Astrocyte of the cerebellum (primary cell): ENCODE measurements at regions not wholly inside any gene's neighbourhood (a gene's known extent, or its start where the extent isn't known, plus 50 kb on each side); places are given as distances from the start of the nearest gene placed in this dataset.

Source experiments
- DNase-seq: peaks from one replicate; pipeline ENCODE4 v3.0.0-alpha.2; 2011; ENCODE audit warnings: low read depth
- H3K4me3 ChIP-seq: 2 replicates; pipeline ENCODE4 v1.5.1; 2011; ENCODE audit warnings: mild to moderate bottlenecking, low read depth, low read length, moderate library complexity
- CTCF ChIP-seq: IDR thresholded peaks from 2 replicates; pipeline ENCODE4 v1.5.1; 2012; ENCODE audit warnings: low read length, low read depth, moderate library complexity, mild to moderate bottlenecking; ENCODE audit errors: missing control alignments
- in situ Hi-C: cut with HindIII; loops from 2 replicates; pipeline ENCODE4 v1.10.0; 2017; ENCODE audit warnings: low sequenced_read_pairs

GRCh38 chr10:42979181-42979580, 97.7 kb upstream of the RET start:
- no peak overlapping the region for H3K4me3 ChIP-seq
- in situ Hi-C loops, result no loop called here
- no peak for TF ChIP-seq CTCF
- no peak for DNase-seq

- no peak overlapping the region for H3K4me3 ChIP-seq
- in situ Hi-C loops, result no loop called here
- DNase-seq, result no peak
- no peak for TF ChIP-seq CTCF
These were observed 97.0 kb upstream of the RET start for GRCh38 chr10:42979721-42980467.

GRCh38 chr10:42980553-42981357, 96.1 kb upstream of the RET start:
- no peak for DNase-seq
- in situ Hi-C loops, result no loop called here
- no peak overlapping the region for H3K4me3 ChIP-seq
- no peak for TF ChIP-seq CTCF

- DNase-seq, result no peak
- no peak overlapping the region for H3K4me3 ChIP-seq
These were observed 95.3 kb upstream of the RET start for GRCh38 chr10:42981358-42982236.

GRCh38 chr10:42982891-42983506, 93.9 kb upstream of the RET start:
- in situ Hi-C loops, result no loop called here
- no peak for TF ChIP-seq CTCF
- DNase-seq, result no peak
- H3K4me3 ChIP-seq, result no peak overlapping the region

More at GRCh38 chr10:42981358-42982236, 95.3 kb upstream of the RET start:
- in situ Hi-C loops, result no loop called here
- no peak for TF ChIP-seq CTCF

GRCh38 chr10:42983591-42983990, 93.3 kb upstream of the RET start:
- DNase-seq, result no peak
- no peak overlapping the region for H3K4me3 ChIP-seq
- in situ Hi-C loops, result no loop called here
- TF ChIP-seq CTCF, result no peak
